ENCODE measurements at regions not wholly inside any gene's neighbourhood (a gene's known extent, or its start where the extent isn't known, plus 50 kb on each side); places are given as distances from the start of the nearest gene placed in this dataset.

DNA sequence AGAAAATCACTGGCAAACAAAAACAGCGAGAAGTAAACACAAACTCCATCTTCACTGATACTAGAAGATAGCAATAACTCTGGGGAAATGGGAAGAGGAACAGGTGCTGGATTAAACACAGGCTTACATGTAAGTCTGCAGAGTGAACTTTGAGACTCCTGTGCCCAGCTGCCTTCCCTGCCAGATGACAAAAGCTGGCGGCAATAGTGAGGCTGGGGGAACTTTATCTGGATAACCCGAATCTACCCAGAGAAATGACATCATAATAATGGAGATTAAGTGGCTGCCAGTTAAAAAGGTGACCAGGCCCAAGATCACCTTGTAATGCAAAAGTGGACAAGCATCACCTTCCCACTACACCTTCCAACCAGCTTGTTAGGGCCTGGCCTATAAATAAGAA is 184.5 kb downstream of the CHRM3 start:
- TF ChIP-seq POLR2A (IDR thresholded peaks at IDR 0.05): no peak
- TF ChIP-seq, protein P1, sequence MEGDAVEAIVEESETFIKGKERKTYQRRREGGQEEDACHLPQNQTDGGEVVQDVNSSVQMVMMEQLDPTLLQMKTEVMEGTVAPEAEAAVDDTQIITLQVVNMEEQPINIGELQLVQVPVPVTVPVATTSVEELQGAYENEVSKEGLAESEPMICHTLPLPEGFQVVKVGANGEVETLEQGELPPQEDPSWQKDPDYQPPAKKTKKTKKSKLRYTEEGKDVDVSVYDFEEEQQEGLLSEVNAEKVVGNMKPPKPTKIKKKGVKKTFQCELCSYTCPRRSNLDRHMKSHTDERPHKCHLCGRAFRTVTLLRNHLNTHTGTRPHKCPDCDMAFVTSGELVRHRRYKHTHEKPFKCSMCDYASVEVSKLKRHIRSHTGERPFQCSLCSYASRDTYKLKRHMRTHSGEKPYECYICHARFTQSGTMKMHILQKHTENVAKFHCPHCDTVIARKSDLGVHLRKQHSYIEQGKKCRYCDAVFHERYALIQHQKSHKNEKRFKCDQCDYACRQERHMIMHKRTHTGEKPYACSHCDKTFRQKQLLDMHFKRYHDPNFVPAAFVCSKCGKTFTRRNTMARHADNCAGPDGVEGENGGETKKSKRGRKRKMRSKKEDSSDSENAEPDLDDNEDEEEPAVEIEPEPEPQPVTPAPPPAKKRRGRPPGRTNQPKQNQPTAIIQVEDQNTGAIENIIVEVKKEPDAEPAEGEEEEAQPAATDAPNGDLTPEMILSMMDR (IDR thresholded peaks at IDR 0.05): no peak
- TF ChIP-seq POLR2AphosphoS5 (IDR thresholded peaks at IDR 0.05; ENCODE audit: insufficient read depth in 1 of 2, low read depth in 1 of 2): no peak

Data from vagina (tissue), 2 donors.